Stomach (tissue), 8 donors: ENCODE measurements at regions not wholly inside any gene's neighbourhood (a gene's known extent, or its start where the extent isn't known, plus 50 kb on each side); places are given as distances from the start of the nearest gene placed in this dataset.

Experiments
- DNase-seq, 2 donors: peaks; one replicate each; pipeline versions ENCODE4 v3.0.0 to v3.0.0-alpha.2; 2013 to 2019
- H3K27ac ChIP-seq, 5 donors: fragments of 200-600 bp in 4 of 5; sonication (generic) in 4 of 5; one replicate each; pipeline ENCODE4 v1.5.1; 2013 to 2019; ENCODE audit warnings: mild to moderate bottlenecking in 1 of 5, moderate library complexity in 1 of 5
- H3K27me3 ChIP-seq, 3 donors: fragments of 200-600 bp; sonication (generic); one replicate each; pipeline ENCODE4 v1.5.1; 2017 to 2019; ENCODE audit warnings: mixed run types in 1 of 3
- H3K36me3 ChIP-seq, 4 donors: fragments of 200-600 bp; sonication (generic); 1 replicate in 3 of 4; 2 replicates in 1 of 4; pipeline ENCODE4 v1.5.1; 2016 to 2019
- H3K4me1 ChIP-seq, 4 donors: fragments of 200-600 bp; sonication (generic); one replicate each; pipeline ENCODE4 v1.5.1; 2016 to 2019
- H3K4me3 ChIP-seq, 4 donors: fragments of 200-600 bp; sonication (generic) in 3 of 4; one replicate each; pipeline ENCODE4 v1.5.1; 2016 to 2019; ENCODE audit warnings: mild to moderate bottlenecking in 1 of 4
- H3K9me3 ChIP-seq, 4 donors: fragments of 200-600 bp; sonication (generic); one replicate each; pipeline ENCODE4 v1.5.1; 2016 to 2019
- CTCF ChIP-seq, 7 experiments: fragments of 450-650 bp in 4 of 7; fragments of 200-600 bp in 3 of 7; sonication (generic) in 3 of 7; IDR thresholded peaks; one replicate each; pipeline ENCODE4 v1.5.1; 2016 to 2019; ENCODE audit warnings: antibody characterized with exemption in 7 of 7, control low read depth in 2 of 7, mild to moderate bottlenecking in 1 of 7
- EP300 ChIP-seq: sonication (generic); formaldehyde crosslinking; IDR thresholded peaks from one replicate; pipeline ENCODE4 v1.6.1; 2017; ENCODE audit warnings: antibody characterized with exemption
- POLR2A ChIP-seq, 4 donors: fragments of 450-650 bp; IDR thresholded peaks; one replicate each; pipeline ENCODE4 v1.6.1; 2016; ENCODE audit warnings: antibody characterized with exemption in 4 of 4, control low read depth in 2 of 4, mild to moderate bottlenecking in 1 of 4, moderate library complexity in 1 of 4
- POLR2AphosphoS5 ChIP-seq, 3 donors: sonication (generic); formaldehyde crosslinking; IDR thresholded peaks; one replicate each; pipeline ENCODE4 v1.6.1; 2016; ENCODE audit warnings: antibody characterized with exemption in 3 of 3
- WGBS, 5 donors: extraction: QIAGEN DNeasy Blood & Tissue Kit in 3 of 5; methylation state at CpG; one replicate each; pipeline versions ENCODE4 v1.1.5 to v1.1.7; 2013 to 2018; 5-methylcytosine and 5-hydroxymethylcytosine counted together
- intact Hi-C: fragments of 100-400 bp; cut with DNase I; formaldehyde crosslinking; loops from one replicate; pipeline ENCODE4 v1.15.1; 2023; ENCODE audit warnings: low total_unique reads
- donor health status: healthy with polysubstance abuse.
- donor health status: Bipolar disorder and iron deficiency.
- donor health status: healthy.

- intact Hi-C loops = no loop called here
- TF ChIP-seq CTCF (IDR thresholded peaks at IDR 0.05) = no peak
- no peak for TF ChIP-seq POLR2A (IDR thresholded peaks at IDR 0.05)
- no peak for TF ChIP-seq POLR2AphosphoS5 (IDR thresholded peaks at IDR 0.05)
- no peak for TF ChIP-seq EP300
- H3K4me3 ChIP-seq = no peak overlapping the region
- no peaks in the 10 kb centered on the region for H3K4me1 ChIP-seq
- no peak for DNase-seq
- no peaks in the 10 kb centered on the region for H3K27me3 ChIP-seq
- H3K27ac ChIP-seq = no peak overlapping the region
- H3K36me3 ChIP-seq = no peaks in the 10 kb centered on the region
- 67 to 83% (median 71%) methylated on average over 5 of the region's 5 CpGs for WGBS, 5 donors
- no peaks in the 10 kb centered on the region for H3K9me3 ChIP-seq
These were observed 453.9 kb downstream of the PDHA2 start for GRCh38 chr4:96293806-96294205.

- DNase-seq = no peak
- TF ChIP-seq EP300 = no peak
- TF ChIP-seq POLR2AphosphoS5 (IDR thresholded peaks at IDR 0.05) = no peak
- no peak for TF ChIP-seq POLR2A (IDR thresholded peaks at IDR 0.05)
- TF ChIP-seq CTCF (IDR thresholded peaks at IDR 0.05) = no peak
- no peaks in the 10 kb centered on the region for H3K36me3 ChIP-seq
- H3K4me1 ChIP-seq = no peaks in the 10 kb centered on the region
- no peak overlapping the region for H3K27ac ChIP-seq
- intact Hi-C loops = no loop called here
- no peaks in the 10 kb centered on the region for H3K9me3 ChIP-seq
- no peaks in the 10 kb centered on the region for H3K27me3 ChIP-seq
- WGBS, 5 donors = 65 to 78% (median 73%) methylated on average over 4 of the region's 4 CpGs
- H3K4me3 ChIP-seq = no peak overlapping the region
These were observed 455.3 kb downstream of the PDHA2 start for GRCh38 chr4:96295143-96295741.

GRCh38 chr4:96301715-96302114 lies 461.8 kb downstream of the PDHA2 start:
- H3K27me3 ChIP-seq = no peaks in the 10 kb centered on the region
- no peaks in the 10 kb centered on the region for H3K9me3 ChIP-seq
- H3K27ac ChIP-seq = no peak overlapping the region
- H3K36me3 ChIP-seq = no peaks in the 10 kb centered on the region
- H3K4me1 ChIP-seq = peaks cover 0 to 6% (median 0%) of the 10 kb centered on the region in 4 donors
- intact Hi-C loops = no loop called here
- no peak for TF ChIP-seq CTCF (IDR thresholded peaks at IDR 0.05)
- no peak for DNase-seq
- no peak overlapping the region for H3K4me3 ChIP-seq
- 84 to 98% (median 95%) methylated on average over 3 of the region's 3 CpGs for WGBS, 5 donors

GRCh38 chr4:96305030-96305429 lies 465.1 kb downstream of the PDHA2 start:
- DNase-seq = peak in 1 of 2 donors; percentile 9
- Histone ChIP-seq H3K4me3 (no peak overlapping the region), H3K9me3 (peaks cover 0 to 13% (median 7%) of the 10 kb centered on the region in 4 donors), H3K4me1 (peaks cover 0 to 6% (median 0%) of the 10 kb centered on the region in 4 donors), H3K36me3 (no peaks in the 10 kb centered on the region), H3K27ac (no peak overlapping the region), H3K27me3 (no peaks in the 10 kb centered on the region)
- WGBS, 5 donors = 5 to 38% (median 9%) methylated on average over 1 of the region's 1 CpG
- intact Hi-C loops = no loop called here
- TF ChIP-seq CTCF (IDR thresholded peaks at IDR 0.05) (no peak), EP300 (no peak), POLR2A (IDR thresholded peaks at IDR 0.05) (no peak), POLR2AphosphoS5 (IDR thresholded peaks at IDR 0.05) (no peak)
